HUES6 (cell line): ENCODE measurements at regions not wholly inside any gene's neighbourhood (a gene's known extent, or its start where the extent isn't known, plus 50 kb on each side); places are given as distances from the start of the nearest gene placed in this dataset.

Source experiments
- H3K27ac ChIP-seq: 2 replicates; pipeline ENCODE4 v1.7.0; 2013; ENCODE audit warnings: low read depth, mild to moderate bottlenecking, low read length, inconsistent platforms
- H3K27me3 ChIP-seq: 2 replicates; pipeline ENCODE4 v1.6.1; 2013; ENCODE audit warnings: low read length; ENCODE audit not compliant: control insufficient read depth, insufficient read depth
- H3K36me3 ChIP-seq: 2 replicates; pipeline ENCODE4 v1.6.1; 2013; ENCODE audit warnings: low read length; ENCODE audit not compliant: control insufficient read depth, insufficient read depth
- H3K4me1 ChIP-seq: 2 replicates; pipeline ENCODE4 v1.6.1; 2013; ENCODE audit warnings: low read length; ENCODE audit not compliant: control insufficient read depth, insufficient read depth
- H3K4me3 ChIP-seq: 2 replicates; pipeline ENCODE4 v1.5.1; 2013; ENCODE audit warnings: low read depth, low read length
- H3K9ac ChIP-seq: one replicate; pipeline ENCODE4 v1.6.1; 2013; ENCODE audit warnings: mild to moderate bottlenecking, low read length
- H3K9me3 ChIP-seq: 2 replicates; pipeline ENCODE4 v1.6.1; 2013; ENCODE audit warnings: low read depth, low read length; ENCODE audit not compliant: control insufficient read depth, insufficient read depth

GRCh38 chr6:50217841-50218240 lies 168.1 kb upstream of the DEFB112 start:
- H3K9me3 ChIP-seq: no peaks in the 10 kb centered on the region
- no peaks in the 10 kb centered on the region; the same call in 1 of the 2 replicates for H3K4me1 ChIP-seq
- H3K27ac ChIP-seq: no peak overlapping the region
- H3K4me3 ChIP-seq: no peak overlapping the region
- H3K36me3 ChIP-seq: no peaks in the 10 kb centered on the region
- H3K9ac ChIP-seq: no peak overlapping the region
- H3K27me3 ChIP-seq: no peaks in the 10 kb centered on the region

- H3K4me1 ChIP-seq: no peaks in the 10 kb centered on the region
- no peak overlapping the region for H3K9ac ChIP-seq
- H3K27ac ChIP-seq: no peak overlapping the region
- H3K4me3 ChIP-seq: no peak overlapping the region
- H3K9me3 ChIP-seq: peaks cover 3% of the 10 kb centered on the region; the same call in 1 of the 2 replicates
- no peaks in the 10 kb centered on the region for H3K36me3 ChIP-seq
- H3K27me3 ChIP-seq: no peaks in the 10 kb centered on the region
Observed at GRCh38 chr6:50236164-50236563, 186.4 kb upstream of the DEFB112 start.

GRCh38 chr6:50239853-50240252 lies 190.1 kb upstream of the DEFB112 start:
- Histone ChIP-seq H3K4me1 (no peaks in the 10 kb centered on the region), H3K36me3 (no peaks in the 10 kb centered on the region), H3K4me3 (no peak overlapping the region), H3K9me3 (peaks cover 4% of the 10 kb centered on the region; the same call in 1 of the 2 replicates), H3K27me3 (no peaks in the 10 kb centered on the region), H3K9ac (no peak overlapping the region), H3K27ac (no peak overlapping the region)

- H3K27me3 ChIP-seq: no peaks in the 10 kb centered on the region
Observed at GRCh38 chr6:50240986-50241385, 191.3 kb upstream of the DEFB112 start.

GRCh38 chr6:50249493-50249892 lies 199.8 kb upstream of the DEFB112 start:
- H3K36me3 ChIP-seq: no peaks in the 10 kb centered on the region
- H3K9me3 ChIP-seq: peaks cover 8% of the 10 kb centered on the region; the same call in 1 of the 2 replicates
- no peak overlapping the region for H3K9ac ChIP-seq
- no peak overlapping the region for H3K4me3 ChIP-seq
- no peaks in the 10 kb centered on the region for H3K27me3 ChIP-seq
- no peak overlapping the region for H3K27ac ChIP-seq
- no peaks in the 10 kb centered on the region for H3K4me1 ChIP-seq

More at GRCh38 chr6:50240986-50241385, 191.3 kb upstream of the DEFB112 start:
- H3K27ac ChIP-seq: no peak overlapping the region
- H3K36me3 ChIP-seq: no peaks in the 10 kb centered on the region
- peaks cover 4% of the 10 kb centered on the region; the same call in 1 of the 2 replicates for H3K9me3 ChIP-seq
- H3K4me3 ChIP-seq: no peak overlapping the region
- H3K4me1 ChIP-seq: no peaks in the 10 kb centered on the region
- no peak overlapping the region for H3K9ac ChIP-seq

GRCh38 chr6:50257322-50257721 lies 207.6 kb upstream of the DEFB112 start:
- no peaks in the 10 kb centered on the region for H3K27me3 ChIP-seq
- H3K9me3 ChIP-seq: peaks cover 36% of the 10 kb centered on the region
- no peak overlapping the region for H3K4me3 ChIP-seq
- no peak overlapping the region for H3K27ac ChIP-seq
- no peaks in the 10 kb centered on the region for H3K36me3 ChIP-seq
- H3K4me1 ChIP-seq: no peaks in the 10 kb centered on the region
- no peak overlapping the region for H3K9ac ChIP-seq

GRCh38 chr6:50259903-50260302 lies 210.2 kb upstream of the DEFB112 start:
- Histone ChIP-seq H3K4me3 (no peak overlapping the region), H3K9me3 (peaks cover 30% of the 10 kb centered on the region), H3K27ac (no peak overlapping the region), H3K36me3 (no peaks in the 10 kb centered on the region), H3K4me1 (no peaks in the 10 kb centered on the region), H3K27me3 (no peaks in the 10 kb centered on the region), H3K9ac (no peak overlapping the region)

- Histone ChIP-seq H3K27me3 (no peaks in the 10 kb centered on the region), H3K9me3 (peaks cover 18% of the 10 kb centered on the region), H3K27ac (no peak overlapping the region), H3K4me1 (no peaks in the 10 kb centered on the region; the same call in 1 of the 2 replicates), H3K9ac (no peak overlapping the region), H3K36me3 (no peaks in the 10 kb centered on the region), H3K4me3 (no peak overlapping the region)
Observed at GRCh38 chr6:50264995-50265571, 215.4 kb upstream of the DEFB112 start.

- no peaks in the 10 kb centered on the region; the same call in 1 of the 2 replicates for H3K4me1 ChIP-seq
- no peak overlapping the region for H3K9ac ChIP-seq
- H3K4me3 ChIP-seq: no peak overlapping the region
- no peak overlapping the region for H3K27ac ChIP-seq
- H3K36me3 ChIP-seq: no peaks in the 10 kb centered on the region
- H3K9me3 ChIP-seq: no peaks in the 10 kb centered on the region
- no peaks in the 10 kb centered on the region for H3K27me3 ChIP-seq
Observed at GRCh38 chr6:50270415-50270814, 220.7 kb upstream of the DEFB112 start.

GRCh38 chr6:50271266-50271665 lies 221.5 kb upstream of the DEFB112 start:
- H3K9ac ChIP-seq: no peak overlapping the region
- no peaks in the 10 kb centered on the region for H3K27me3 ChIP-seq
- no peak overlapping the region for H3K27ac ChIP-seq
- no peaks in the 10 kb centered on the region; the same call in 1 of the 2 replicates for H3K4me1 ChIP-seq
- H3K9me3 ChIP-seq: no peaks in the 10 kb centered on the region
- H3K36me3 ChIP-seq: no peaks in the 10 kb centered on the region
- no peak overlapping the region for H3K4me3 ChIP-seq

- no peaks in the 10 kb centered on the region for H3K27me3 ChIP-seq
- H3K4me1 ChIP-seq: no peaks in the 10 kb centered on the region; the same call in 1 of the 2 replicates
- H3K9ac ChIP-seq: no peak overlapping the region
- no peak overlapping the region for H3K27ac ChIP-seq
- H3K9me3 ChIP-seq: no peaks in the 10 kb centered on the region
- H3K4me3 ChIP-seq: no peak overlapping the region
- no peaks in the 10 kb centered on the region for H3K36me3 ChIP-seq
Observed at GRCh38 chr6:50271817-50272216, 222.1 kb upstream of the DEFB112 start.
